OCI-LY7 (cell line): ENCODE measurements at regions not wholly inside any gene's neighbourhood (a gene's known extent, or its start where the extent isn't known, plus 50 kb on each side); places are given as distances from the start of the nearest gene placed in this dataset.

Experiments used
- BruUV-seq: library from RNA; stranded (reverse); fragments of 400-500 nt; replicated peaks from 2 replicates; lab custom pipeline; 2021; lab: Mats Ljungman, UMichigan
- CTCF ChIA-PET: fragments of 300-600 bp; sonication (Branson Sonifier 250); formaldehyde crosslinking; loops from one replicate; lab custom pipeline; 2022; ENCODE audit warnings: antibody characterized with exemption; ENCODE audit not compliant: unreplicated experiment; lab: Charles Lee
- POLR2A ChIA-PET: fragments of 300-600 bp; sonication (Branson Sonifier 250); formaldehyde crosslinking; loops from one replicate; lab custom pipeline; 2022; ENCODE audit warnings: antibody characterized with exemption; lab: Charles Lee
- DNase-seq: peaks from one replicate; pipeline ENCODE4 v3.0.0-alpha.2; 2015; ENCODE audit warnings: low spot score
- H2AFZ ChIP-seq: fragments of 200-600 bp; sonication (generic), shearing (Covaris generic); 2 replicates; pipeline ENCODE4 v1.6.1; 2014; ENCODE audit warnings: mild to moderate bottlenecking, antibody characterized with exemption, low read length, moderate library complexity
- H3K27ac ChIP-seq: fragments of 200-600 bp; sonication (generic); 2 replicates; pipeline ENCODE4 v1.5.1; 2014; ENCODE audit warnings: mixed run types, low read depth, mild to moderate bottlenecking, moderate library complexity, low read length, inconsistent platforms; ENCODE audit not compliant: poor library complexity, severe bottlenecking
- H3K36me3 ChIP-seq: fragments of 200-600 bp; sonication (generic); 2 replicates; pipeline ENCODE4 v1.6.1; 2014; ENCODE audit warnings: mild to moderate bottlenecking, antibody characterized with exemption, low read length, moderate library complexity, mixed read lengths; ENCODE audit not compliant: insufficient read depth
- H3K4me1 ChIP-seq: fragments of 200-600 bp; sonication (generic); 2 replicates; pipeline ENCODE4 v1.5.1; 2014; ENCODE audit warnings: mild to moderate bottlenecking, low read length; ENCODE audit not compliant: insufficient read depth, poor library complexity, severe bottlenecking
- H3K4me2 ChIP-seq: fragments of 200-600 bp; sonication (generic); 2 replicates; pipeline ENCODE4 v1.6.1; 2014; ENCODE audit warnings: mild to moderate bottlenecking, low read length
- H3K4me3 ChIP-seq: fragments of 200-600 bp; sonication (generic); 2 replicates; pipeline ENCODE4 v1.5.1; 2014; ENCODE audit warnings: mild to moderate bottlenecking, low read depth, low read length; ENCODE audit not compliant: poor library complexity, severe bottlenecking
- H3K79me2 ChIP-seq: fragments of 200-600 bp; sonication (generic); 2 replicates; pipeline ENCODE4 v1.6.1; 2016; ENCODE audit warnings: low read depth, mild to moderate bottlenecking, low read length, moderate library complexity, mixed read lengths; ENCODE audit not compliant: insufficient read depth
- H3K9me2 ChIP-seq: fragments of 200-600 bp; sonication (generic); 2 replicates; pipeline ENCODE4 v1.6.1; 2016; ENCODE audit warnings: mild to moderate bottlenecking, low read length, mixed read lengths; ENCODE audit not compliant: insufficient read depth
- H3K9me3 ChIP-seq: fragments of 200-600 bp; sonication (generic); 2 replicates; pipeline ENCODE4 v1.6.1; 2014; ENCODE audit warnings: mild to moderate bottlenecking, mixed run types, low read length, mixed read lengths
- H4K20me1 ChIP-seq: fragments of 200-600 bp; sonication (generic); 2 replicates; pipeline ENCODE4 v1.6.1; 2014; ENCODE audit warnings: mild to moderate bottlenecking, antibody characterized with exemption, low read length, moderate library complexity, mixed read lengths; ENCODE audit not compliant: insufficient read depth
- EZH2phosphoT487 ChIP-seq: fragments of 200-600 bp; sonication (generic); IDR thresholded peaks from 2 replicates; pipeline ENCODE4 v1.6.1; 2018; ENCODE audit warnings: low read depth, borderline replicate concordance, mild to moderate bottlenecking, mixed run types, antibody characterized with exemption, low read length, moderate library complexity, mixed read lengths
- intact Hi-C: fragments of 100-400 bp; cut with micrococcal nuclease; formaldehyde crosslinking; loops from one replicate; pipeline ENCODE4 v1.10.0; 2022; ENCODE audit not compliant: unreplicated experiment
- TF ChIP-seq, protein P1 (sequence below): fragments of 200-600 bp; sonication (generic); conservative IDR thresholded peaks from 2 replicates; pipeline ENCODE4 v1.5.1; 2014; ENCODE audit warnings: mild to moderate bottlenecking, antibody characterized with exemption, low read length, moderate library complexity, mixed read lengths

DNA sequence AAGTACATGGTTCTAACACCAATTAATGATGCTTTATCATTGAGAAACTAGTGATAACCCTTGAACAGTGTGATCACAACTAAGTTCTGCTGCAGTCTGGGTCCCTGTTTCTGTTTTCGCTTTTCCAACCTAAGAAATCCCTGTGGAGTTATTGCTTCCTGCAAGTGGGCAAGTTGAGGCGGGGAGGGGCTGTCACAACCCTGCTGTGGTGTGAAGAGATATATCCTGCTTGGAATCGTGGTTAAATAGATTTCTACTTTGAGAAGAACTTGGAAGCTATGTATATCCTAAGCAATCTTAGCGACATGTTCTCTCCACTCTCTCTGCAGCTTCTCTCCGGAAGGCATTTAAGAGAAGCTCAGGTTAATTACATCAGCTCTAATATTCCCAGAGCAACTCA, 1223.6 kb downstream of the EPHA7 start:
- intact Hi-C loops, result no loop called here
- no peaks in the 10 kb centered on the region for H4K20me1 ChIP-seq
- no peak overlapping the region for H3K4me3 ChIP-seq
- no peaks in the 10 kb centered on the region for H3K4me1 ChIP-seq
- TF ChIP-seq EZH2phosphoT487, result no peak
- TF ChIP-seq, protein P1, sequence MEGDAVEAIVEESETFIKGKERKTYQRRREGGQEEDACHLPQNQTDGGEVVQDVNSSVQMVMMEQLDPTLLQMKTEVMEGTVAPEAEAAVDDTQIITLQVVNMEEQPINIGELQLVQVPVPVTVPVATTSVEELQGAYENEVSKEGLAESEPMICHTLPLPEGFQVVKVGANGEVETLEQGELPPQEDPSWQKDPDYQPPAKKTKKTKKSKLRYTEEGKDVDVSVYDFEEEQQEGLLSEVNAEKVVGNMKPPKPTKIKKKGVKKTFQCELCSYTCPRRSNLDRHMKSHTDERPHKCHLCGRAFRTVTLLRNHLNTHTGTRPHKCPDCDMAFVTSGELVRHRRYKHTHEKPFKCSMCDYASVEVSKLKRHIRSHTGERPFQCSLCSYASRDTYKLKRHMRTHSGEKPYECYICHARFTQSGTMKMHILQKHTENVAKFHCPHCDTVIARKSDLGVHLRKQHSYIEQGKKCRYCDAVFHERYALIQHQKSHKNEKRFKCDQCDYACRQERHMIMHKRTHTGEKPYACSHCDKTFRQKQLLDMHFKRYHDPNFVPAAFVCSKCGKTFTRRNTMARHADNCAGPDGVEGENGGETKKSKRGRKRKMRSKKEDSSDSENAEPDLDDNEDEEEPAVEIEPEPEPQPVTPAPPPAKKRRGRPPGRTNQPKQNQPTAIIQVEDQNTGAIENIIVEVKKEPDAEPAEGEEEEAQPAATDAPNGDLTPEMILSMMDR, result no peak
- ChIA-PET CTCF (no interaction called here), POLR2A (no interaction called here)
- H3K9me2 ChIP-seq, result no peaks in the 10 kb centered on the region
- H3K79me2 ChIP-seq, result no peaks in the 10 kb centered on the region
- no peaks in the 10 kb centered on the region for H3K9me3 ChIP-seq
- no peak overlapping the region for H3K27ac ChIP-seq
- H3K36me3 ChIP-seq, result no peaks in the 10 kb centered on the region
- BruUV-seq, result no TSS peak
- H3K4me2 ChIP-seq, result no peak overlapping the region
- H2AFZ ChIP-seq, result no peak overlapping the region
- DNase-seq, result no peak

DNA sequence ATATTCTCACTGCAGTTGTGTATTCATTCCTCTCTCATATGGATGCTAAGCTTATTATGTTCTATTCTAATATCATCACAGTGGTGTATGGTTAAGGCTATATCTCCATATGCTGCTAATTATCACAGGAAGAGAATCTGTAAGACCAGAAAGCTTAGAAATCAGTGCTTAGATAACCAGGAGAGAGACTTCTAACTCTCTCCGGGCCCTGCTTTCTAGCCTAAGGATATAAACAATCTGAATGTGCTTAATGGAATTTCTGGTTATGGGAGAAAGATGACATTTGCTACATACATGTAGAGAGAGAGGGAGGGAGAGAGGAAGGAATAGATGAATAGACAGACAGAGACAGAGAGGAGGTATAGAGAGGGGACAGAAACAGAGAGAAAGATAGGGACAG, 1231.3 kb downstream of the EPHA7 start:
- Histone ChIP-seq H3K27ac (no peak overlapping the region), H3K36me3 (no peaks in the 10 kb centered on the region), H3K4me1 (no peaks in the 10 kb centered on the region), H3K9me2 (no peaks in the 10 kb centered on the region), H2AFZ (no peak overlapping the region), H3K9me3 (no peaks in the 10 kb centered on the region), H3K4me3 (no peak overlapping the region), H4K20me1 (no peaks in the 10 kb centered on the region), H3K79me2 (no peaks in the 10 kb centered on the region), H3K4me2 (no peak overlapping the region)
- no TSS peak for BruUV-seq
- TF ChIP-seq, protein P1, result no peak
- no peak for TF ChIP-seq EZH2phosphoT487
- CTCF ChIA-PET, result no interaction called here
- intact Hi-C loops, result no loop called here
- POLR2A ChIA-PET, result interaction anchor here (0.7 kb wide), 1 partner anchor 94 kb away, joined by 3 read pairs; no protein-coding TSS in a partner anchor
- DNase-seq, result no peak

DNA sequence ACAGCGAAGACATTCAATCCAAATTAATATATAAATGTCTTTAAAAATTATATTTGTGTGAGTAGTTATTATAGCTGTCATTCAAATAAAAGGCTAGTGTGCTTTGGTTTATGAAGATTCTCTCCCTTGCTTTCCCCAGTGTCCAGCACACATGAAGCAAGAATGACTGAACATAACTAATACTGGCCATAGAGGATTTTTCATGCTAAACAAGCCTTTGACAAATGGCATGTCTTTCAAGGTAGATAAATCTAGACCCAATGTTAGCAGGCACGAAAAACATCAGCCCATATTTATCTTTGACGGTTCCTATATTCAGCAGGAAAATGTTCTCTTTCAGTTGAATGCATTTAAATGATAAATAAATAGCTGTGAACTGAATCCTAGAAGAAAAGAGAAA, 1234.4 kb downstream of the EPHA7 start:
- no TSS peak for BruUV-seq
- Histone ChIP-seq H3K4me2 (no peak overlapping the region), H3K9me2 (no peaks in the 10 kb centered on the region), H3K27ac (no peak overlapping the region), H3K79me2 (no peaks in the 10 kb centered on the region), H3K36me3 (no peaks in the 10 kb centered on the region), H3K9me3 (no peaks in the 10 kb centered on the region), H2AFZ (no peak overlapping the region), H3K4me3 (no peak overlapping the region), H4K20me1 (no peaks in the 10 kb centered on the region), H3K4me1 (no peaks in the 10 kb centered on the region)
- ChIA-PET POLR2A (no interaction called here), CTCF (no interaction called here)
- intact Hi-C loops, result no loop called here
- no peak for DNase-seq
- TF ChIP-seq, protein P1, result no peak
- TF ChIP-seq EZH2phosphoT487, result no peak
